Upper lobe of left lung (tissue), 4 donors: ENCODE measurements at regions not wholly inside any gene's neighbourhood (a gene's known extent, or its start where the extent isn't known, plus 50 kb on each side); places are given as distances from the start of the nearest gene placed in this dataset.
"Not testable (repeated sequence)": the region's sequence is repeated elsewhere in the genome, so short reads cannot be mapped to it uniquely, and the experiment has no call there.

Experiments used
- EP300 ChIP-seq, 4 donors: sonication (generic); formaldehyde crosslinking; IDR thresholded peaks; one replicate each; pipeline ENCODE4 v1.5.1; 2017; ENCODE audit warnings: antibody characterized with exemption in 4 of 4, control low read depth in 2 of 4
- POLR2A ChIP-seq, 4 donors: fragments of 450-650 bp; IDR thresholded peaks; one replicate each; pipeline ENCODE4 v1.5.1; 2016 to 2017; ENCODE audit warnings: antibody characterized with exemption in 4 of 4, mild to moderate bottlenecking in 2 of 4
- TF ChIP-seq, protein P1 (sequence below), 6 experiments: fragments of 450-650 bp in 4 of 6; fragments of 200-600 bp in 2 of 6; sonication (generic) in 2 of 6; IDR thresholded peaks; one replicate each; pipeline ENCODE4 v1.5.1; 2016 to 2019; ENCODE audit warnings: antibody characterized with exemption in 6 of 6

DNA sequence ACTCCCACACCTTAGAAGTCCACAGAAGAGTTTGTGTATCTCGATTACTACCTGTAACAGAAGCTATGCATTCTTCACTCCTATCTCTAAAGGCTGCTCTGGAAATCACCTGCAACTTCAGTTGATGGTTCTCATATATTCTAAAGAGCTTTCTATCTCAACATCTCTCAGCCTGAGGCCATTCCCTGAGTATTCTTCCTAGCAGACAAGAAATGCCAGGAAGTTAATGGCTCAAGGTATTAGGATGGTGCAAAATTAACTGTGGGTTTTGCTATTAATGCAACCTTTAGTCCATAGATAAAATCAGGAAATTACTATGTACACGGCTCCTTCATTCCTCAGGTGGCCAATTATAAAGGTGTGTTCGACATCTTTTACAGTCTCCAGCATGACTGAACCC lies 290.1 kb downstream of the ZNF716 start:
- not testable (repeated sequence) for TF ChIP-seq POLR2A, EP300 (IDR thresholded peaks at IDR 0.05)
- TF ChIP-seq, protein P1, sequence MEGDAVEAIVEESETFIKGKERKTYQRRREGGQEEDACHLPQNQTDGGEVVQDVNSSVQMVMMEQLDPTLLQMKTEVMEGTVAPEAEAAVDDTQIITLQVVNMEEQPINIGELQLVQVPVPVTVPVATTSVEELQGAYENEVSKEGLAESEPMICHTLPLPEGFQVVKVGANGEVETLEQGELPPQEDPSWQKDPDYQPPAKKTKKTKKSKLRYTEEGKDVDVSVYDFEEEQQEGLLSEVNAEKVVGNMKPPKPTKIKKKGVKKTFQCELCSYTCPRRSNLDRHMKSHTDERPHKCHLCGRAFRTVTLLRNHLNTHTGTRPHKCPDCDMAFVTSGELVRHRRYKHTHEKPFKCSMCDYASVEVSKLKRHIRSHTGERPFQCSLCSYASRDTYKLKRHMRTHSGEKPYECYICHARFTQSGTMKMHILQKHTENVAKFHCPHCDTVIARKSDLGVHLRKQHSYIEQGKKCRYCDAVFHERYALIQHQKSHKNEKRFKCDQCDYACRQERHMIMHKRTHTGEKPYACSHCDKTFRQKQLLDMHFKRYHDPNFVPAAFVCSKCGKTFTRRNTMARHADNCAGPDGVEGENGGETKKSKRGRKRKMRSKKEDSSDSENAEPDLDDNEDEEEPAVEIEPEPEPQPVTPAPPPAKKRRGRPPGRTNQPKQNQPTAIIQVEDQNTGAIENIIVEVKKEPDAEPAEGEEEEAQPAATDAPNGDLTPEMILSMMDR (IDR thresholded peaks at IDR 0.05): not testable (repeated sequence)
